HuH-7.5 (cell line): ENCODE measurements at regions not wholly inside any gene's neighbourhood (a gene's known extent, or its start where the extent isn't known, plus 50 kb on each side); places are given as distances from the start of the nearest gene placed in this dataset.
"Not testable (repeated sequence)": the region's sequence is repeated elsewhere in the genome, so short reads cannot be mapped to it uniquely, and the experiment has no call there.

ENCODE experiments used
- DNase-seq: peaks from one replicate; pipeline ENCODE4 v3.0.0; 2011; ENCODE audit warnings: low spot score

- DNase-seq, result no peak
Measured at GRCh38 chr7:91462316-91462715, 198.1 kb downstream of the FZD1 start.

DNA sequence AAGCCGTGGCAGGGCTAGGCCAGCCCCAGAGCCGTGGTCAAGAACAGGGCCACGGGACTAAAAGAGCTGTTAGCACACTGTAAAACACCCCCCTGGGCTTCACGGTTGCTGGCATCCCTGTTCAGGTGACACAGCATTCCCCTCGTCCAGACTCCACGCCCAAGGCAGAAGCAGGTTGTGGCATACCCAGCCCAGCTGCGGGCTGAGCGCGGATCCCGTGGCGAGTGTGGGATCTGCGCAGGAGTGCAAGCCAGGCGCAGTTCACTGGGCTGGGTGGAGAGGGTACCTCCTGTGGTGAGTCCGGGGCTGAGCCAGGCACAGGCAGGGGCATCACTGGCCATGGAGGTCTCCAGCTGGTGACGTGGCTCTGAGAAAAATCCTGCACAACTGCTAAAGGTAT, 199.1 kb downstream of the FZD1 start:
- no peak for DNase-seq

DNA sequence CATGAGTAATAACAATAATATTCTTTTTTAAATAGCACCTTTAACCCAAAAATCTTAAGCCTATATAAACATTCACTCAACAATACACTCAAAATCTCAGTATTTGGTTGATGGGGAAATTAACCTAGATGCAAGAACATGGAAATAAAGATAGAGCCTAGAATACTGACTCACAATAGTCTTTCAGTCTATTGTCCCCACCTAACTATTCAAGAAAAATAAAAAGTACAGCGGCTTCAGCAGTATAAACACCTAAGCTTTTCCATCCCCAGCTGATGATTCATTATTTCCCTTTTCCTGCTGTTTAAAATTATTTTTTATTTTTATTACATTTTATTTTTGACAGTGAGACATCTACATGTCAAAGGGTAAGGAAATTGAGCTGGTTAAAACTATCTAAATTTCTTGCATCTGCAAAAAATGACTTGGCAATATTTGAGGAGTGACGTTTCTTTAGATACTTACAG, 201.4 kb downstream of the FZD1 start:
- DNase-seq, result no peak

DNA sequence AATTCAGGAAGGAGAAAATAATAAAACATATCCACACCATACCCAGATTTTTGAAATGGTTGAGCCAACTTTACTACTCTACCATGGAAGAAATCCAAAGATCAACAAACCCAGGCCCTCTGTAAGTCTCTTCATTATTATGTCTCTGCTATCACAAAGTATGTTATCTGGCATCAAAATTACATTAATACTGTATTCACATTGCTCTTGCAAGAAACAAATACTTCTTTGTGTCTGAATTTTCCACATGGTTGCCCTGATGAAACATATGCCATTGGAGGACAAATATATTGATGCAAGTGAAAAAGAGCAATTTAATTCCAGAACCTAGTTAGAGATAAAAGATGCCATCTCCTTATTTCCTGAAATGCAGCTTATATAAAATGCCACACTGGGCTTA, 204.0 kb downstream of the FZD1 start:
- no peak for DNase-seq

- DNase-seq, result no peak
Measured at GRCh38 chr7:91473619-91474018, 209.4 kb downstream of the FZD1 start.

GRCh38 chr7:91474074-91474473, 209.8 kb downstream of the FZD1 start:
- DNase-seq, result no peak

- not testable (repeated sequence) for DNase-seq
Measured at GRCh38 chr7:91480470-91480869, 216.2 kb downstream of the FZD1 start.

DNA sequence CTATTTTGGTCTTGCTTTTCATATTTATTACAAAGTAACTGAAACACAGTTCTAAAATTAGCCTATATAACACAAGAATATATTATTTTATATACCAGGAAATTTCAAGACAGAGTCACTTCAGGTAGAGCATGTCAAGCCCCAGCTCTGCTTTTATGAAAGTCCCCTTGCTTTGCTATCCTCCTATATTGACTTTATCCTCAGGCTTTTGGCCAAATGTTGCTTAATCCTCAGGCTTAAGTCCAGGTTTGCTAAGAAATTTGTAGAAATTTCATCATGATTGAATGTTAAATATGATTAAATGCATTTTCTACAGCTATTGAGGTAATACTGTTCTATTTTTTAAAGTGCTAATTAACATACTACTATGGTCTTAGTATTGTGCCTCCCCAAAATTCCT, 227.6 kb downstream of the FZD1 start:
- DNase-seq, result no peak

- no peak for DNase-seq
Measured at GRCh38 chr7:91492317-91492716, 228.1 kb downstream of the FZD1 start.

- DNase-seq, result no peak
Measured at GRCh38 chr7:91492773-91493172, 228.5 kb downstream of the FZD1 start.

DNA sequence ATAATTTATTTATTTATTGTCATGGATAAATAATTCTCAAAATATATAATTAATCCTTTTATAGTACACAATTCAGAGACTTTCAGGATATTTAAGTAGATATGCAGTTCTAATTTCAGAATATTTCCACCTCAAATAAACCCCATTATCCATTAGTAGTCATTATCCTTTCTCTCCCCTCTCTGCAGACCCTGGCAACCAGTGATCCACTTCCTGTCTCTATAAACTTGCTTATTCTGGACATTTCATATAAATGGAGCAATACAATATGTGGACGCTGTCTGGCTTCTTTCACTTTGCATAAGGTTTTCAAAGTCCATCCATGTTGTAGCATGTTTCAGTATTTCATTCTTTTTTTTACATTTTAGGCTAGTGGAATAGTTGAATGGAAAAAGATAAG, 230.2 kb downstream of the FZD1 start:
- no peak for DNase-seq

- DNase-seq, result no peak
Measured at GRCh38 chr7:91496251-91496820, 232.1 kb downstream of the FZD1 start.

DNA sequence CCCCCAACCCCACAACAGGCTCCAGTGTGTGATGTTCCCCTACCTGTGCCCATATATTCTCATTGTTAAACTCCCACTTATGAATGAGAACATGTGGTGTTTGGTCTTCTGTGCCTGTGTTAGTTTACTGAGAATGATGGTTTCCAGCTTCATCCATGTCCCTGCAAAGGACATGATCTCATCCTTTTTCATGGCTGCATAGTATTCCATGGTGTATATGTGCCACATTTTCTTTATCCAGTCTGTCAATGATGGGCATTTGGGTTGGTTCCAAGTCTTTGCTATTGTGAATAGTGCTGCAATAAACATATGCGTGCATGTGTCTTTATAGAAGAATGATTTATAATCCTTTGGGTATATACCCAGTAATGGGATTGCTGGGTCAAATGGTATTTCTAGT, 233.0 kb downstream of the FZD1 start:
- not testable (repeated sequence) for DNase-seq

DNA sequence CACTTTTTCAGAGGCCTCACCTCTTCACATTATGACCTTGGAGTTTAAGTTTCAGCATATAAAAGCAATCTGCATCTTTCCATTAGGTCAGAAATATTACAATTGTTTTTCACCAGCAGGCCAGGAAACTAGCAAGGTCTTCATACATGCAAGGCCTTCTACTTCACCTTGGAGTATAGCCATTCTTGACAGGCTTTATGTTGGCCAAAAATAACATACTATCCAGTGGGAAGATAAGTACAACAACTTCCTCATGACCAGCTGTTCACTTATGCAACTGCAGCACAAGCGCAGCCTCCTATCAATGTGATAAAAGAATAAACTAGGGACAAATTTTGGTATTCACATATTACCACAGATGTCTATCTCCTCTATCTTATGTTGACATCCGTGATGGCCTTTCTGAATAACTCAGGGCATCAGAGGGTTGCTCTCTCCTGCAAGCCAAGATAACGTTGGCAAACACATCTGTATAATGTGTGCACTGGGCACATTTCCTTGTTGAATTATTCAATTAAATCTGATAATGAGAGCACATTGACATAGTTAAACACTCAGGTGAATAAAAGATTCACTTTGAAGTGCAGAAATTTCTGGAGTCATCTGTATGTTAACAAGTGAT, 239.8 kb downstream of the FZD1 start:
- no peak for DNase-seq

DNA sequence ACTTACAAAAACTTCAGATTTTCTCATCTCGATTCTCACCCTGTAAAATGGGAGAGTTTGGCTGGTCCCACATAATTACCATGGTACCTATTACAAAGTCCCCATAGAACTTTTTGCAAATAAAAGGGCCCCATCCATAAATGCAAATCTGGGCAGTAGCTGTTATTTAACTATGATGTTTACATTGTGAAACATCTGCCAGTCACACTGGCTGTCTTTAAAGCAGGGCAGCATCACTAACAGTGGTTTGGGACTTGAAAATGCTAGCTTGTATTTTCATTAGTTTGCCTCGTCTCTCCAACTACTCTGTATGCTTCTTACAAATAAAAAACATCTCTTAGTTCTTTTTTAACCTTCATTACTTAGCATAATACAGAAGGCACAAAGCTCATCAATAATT, 240.7 kb downstream of the FZD1 start:
- DNase-seq, result no peak

- not testable (repeated sequence) for DNase-seq
Measured at GRCh38 chr7:91506966-91507365, 242.7 kb downstream of the FZD1 start.

DNA sequence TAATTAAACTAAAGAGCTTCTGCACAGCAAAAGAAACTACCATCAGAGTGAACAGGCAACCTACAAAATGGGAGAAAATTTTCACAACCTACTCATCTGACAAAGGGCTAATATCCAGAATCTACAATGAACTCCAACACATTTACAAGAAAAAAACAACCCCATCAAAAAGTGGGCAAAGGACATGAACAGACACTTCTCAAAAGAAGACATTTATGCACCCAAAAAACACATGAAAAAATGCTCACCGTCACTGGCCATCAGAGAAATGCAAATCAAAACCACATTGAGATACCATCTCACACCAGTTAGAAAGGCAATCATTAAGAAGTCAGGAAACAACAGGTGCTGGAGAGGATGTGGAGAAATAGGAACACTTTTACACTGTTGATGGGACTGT, 247.6 kb downstream of the FZD1 start:
- DNase-seq, result not testable (repeated sequence)

- no peak for DNase-seq
Measured at GRCh38 chr7:91512958-91513357, 248.7 kb downstream of the FZD1 start.

GRCh38 chr7:91514591-91514990, 250.4 kb downstream of the FZD1 start:
- DNase-seq, result no peak

- DNase-seq, result no peak
Measured at GRCh38 chr7:91515961-91516360, 251.7 kb downstream of the FZD1 start.

- no peak for DNase-seq
Measured at GRCh38 chr7:91517201-91517785, 253.1 kb downstream of the FZD1 start.

- DNase-seq, result no peak
Measured at GRCh38 chr7:91518058-91518457, 253.8 kb downstream of the FZD1 start.

- no peak for DNase-seq
Measured at GRCh38 chr7:91519241-91520158, 255.3 kb downstream of the FZD1 start.
